Activated CD8-positive, alpha-beta memory T cell treated with anti-CD3 and anti-CD28 coated beads, Interleukin-2, amount 10 ng/mL, durations not matched to agents 7 days and 5 days (primary cell): ENCODE measurements at regions not wholly inside any gene's neighbourhood (a gene's known extent, or its start where the extent isn't known, plus 50 kb on each side); places are given as distances from the start of the nearest gene placed in this dataset.
"Not testable (repeated sequence)": the region's sequence is repeated elsewhere in the genome, so short reads cannot be mapped to it uniquely, and the experiment has no call there.

Source experiments
- ATAC-seq: fragments of 150-1000 bp; cut with Tn5 transposase; one replicate; pipeline ENCODE4 v1.10.0; 2021; ENCODE audit warnings: moderate library complexity
- CTCF ChIA-PET: fragments of 350-600 bp; sonication (Branson Sonifier 250); formaldehyde crosslinking; loops from one replicate; lab custom pipeline; 2021; ENCODE audit warnings: antibody characterized with exemption; lab: Charles Lee
- DNase-seq: peaks from one replicate; pipeline ENCODE4 v3.0.0-alpha.2; 2020
- H3K27ac Mint-ChIP-seq: one replicate; pipeline ENCODE4 v1.8.0; 2021; ENCODE audit warnings: mild to moderate bottlenecking, mixed read lengths
- H3K27me3 Mint-ChIP-seq: one replicate; pipeline ENCODE4 v1.8.0; 2021; ENCODE audit warnings: mixed read lengths
- H3K36me3 Mint-ChIP-seq: one replicate; pipeline ENCODE4 v1.8.0; 2021; ENCODE audit warnings: mild to moderate bottlenecking, mixed read lengths
- H3K4me1 Mint-ChIP-seq: one replicate; pipeline ENCODE4 v1.8.0; 2021; ENCODE audit warnings: mixed read lengths
- H3K4me3 Mint-ChIP-seq: one replicate; pipeline ENCODE4 v1.8.0; 2021; ENCODE audit warnings: mild to moderate bottlenecking, moderate library complexity, mixed read lengths
- H3K9me3 Mint-ChIP-seq: one replicate; pipeline ENCODE4 v1.8.0; 2022; ENCODE audit warnings: low read depth, mixed read lengths

GRCh38 chr2:147428120-147428747, 416.6 kb upstream of the ACVR2A start:
- Mint-ChIP-seq H3K27me3 (no peaks in the 10 kb centered on the region), H3K27ac (no peak overlapping the region), H3K4me3 (no peak overlapping the region), H3K4me1 (no peaks in the 10 kb centered on the region), H3K36me3 (no peaks in the 10 kb centered on the region), H3K9me3 (peaks cover 1% of the 10 kb centered on the region)
- CTCF ChIA-PET = no interaction called here
- DNase-seq = no peak
- ATAC-seq = no peak

- H3K4me3 Mint-ChIP-seq = no peak overlapping the region
- H3K27ac Mint-ChIP-seq = no peak overlapping the region
- H3K36me3 Mint-ChIP-seq = no peaks in the 10 kb centered on the region
- DNase-seq (no peak), ATAC-seq (no peak)
- peaks cover 1% of the 10 kb centered on the region for H3K9me3 Mint-ChIP-seq
- CTCF ChIA-PET = no interaction called here
- H3K4me1 Mint-ChIP-seq = no peaks in the 10 kb centered on the region
- no peaks in the 10 kb centered on the region for H3K27me3 Mint-ChIP-seq
These were observed 419.3 kb upstream of the ACVR2A start for GRCh38 chr2:147425437-147426029.

GRCh38 chr2:147424766-147425165, 420.1 kb upstream of the ACVR2A start:
- Mint-ChIP-seq H3K4me3 (no peak overlapping the region), H3K4me1 (no peaks in the 10 kb centered on the region), H3K27ac (no peak overlapping the region), H3K27me3 (no peaks in the 10 kb centered on the region), H3K36me3 (no peaks in the 10 kb centered on the region), H3K9me3 (peaks cover 1% of the 10 kb centered on the region)
- DNase-seq (no peak), ATAC-seq (no peak)
- CTCF ChIA-PET = no interaction called here

DNA sequence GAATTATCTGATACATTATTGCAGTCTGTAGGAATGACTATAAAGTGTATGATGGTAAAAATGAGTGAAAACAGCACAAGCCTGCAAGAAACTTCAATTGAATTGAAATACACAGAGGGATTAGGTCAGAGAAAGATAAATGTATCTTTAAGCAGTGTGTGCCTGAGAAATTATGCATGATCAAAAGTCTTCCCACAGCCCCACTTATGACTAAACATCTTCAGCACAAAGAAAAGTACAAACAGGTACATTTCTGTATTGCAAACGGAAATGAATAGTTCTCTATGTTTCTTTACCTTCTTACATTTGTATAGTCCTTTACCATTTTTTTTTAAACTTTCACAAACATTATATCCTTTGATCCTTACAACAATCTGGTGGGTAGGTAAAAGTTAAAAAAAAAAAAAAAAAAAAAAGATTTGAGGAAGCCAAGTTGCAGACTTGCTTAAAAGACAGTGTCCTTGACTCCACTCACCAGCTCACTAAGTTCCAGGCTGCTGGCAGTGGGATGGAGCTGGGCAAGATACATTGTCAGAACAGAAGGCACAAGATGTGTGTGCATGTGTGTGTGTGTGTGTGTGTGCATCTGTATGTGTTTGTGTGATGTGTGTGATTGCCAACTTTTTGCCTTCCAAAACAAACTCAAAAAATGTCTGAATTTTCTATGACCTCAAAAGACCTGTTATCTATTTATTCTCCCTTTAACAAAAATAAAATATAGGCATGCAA, 423.7 kb upstream of the ACVR2A start:
- no peak overlapping the region for H3K27ac Mint-ChIP-seq
- no peaks in the 10 kb centered on the region for H3K4me1 Mint-ChIP-seq
- ATAC-seq = no peak
- H3K36me3 Mint-ChIP-seq = no peaks in the 10 kb centered on the region
- CTCF ChIA-PET = no interaction called here
- no peaks in the 10 kb centered on the region for H3K27me3 Mint-ChIP-seq
- H3K4me3 Mint-ChIP-seq = no peak overlapping the region
- DNase-seq = no peak
- peaks cover 1% of the 10 kb centered on the region for H3K9me3 Mint-ChIP-seq

- CTCF ChIA-PET = no interaction called here
These were observed 424.3 kb upstream of the ACVR2A start for GRCh38 chr2:147420517-147420916.

DNA sequence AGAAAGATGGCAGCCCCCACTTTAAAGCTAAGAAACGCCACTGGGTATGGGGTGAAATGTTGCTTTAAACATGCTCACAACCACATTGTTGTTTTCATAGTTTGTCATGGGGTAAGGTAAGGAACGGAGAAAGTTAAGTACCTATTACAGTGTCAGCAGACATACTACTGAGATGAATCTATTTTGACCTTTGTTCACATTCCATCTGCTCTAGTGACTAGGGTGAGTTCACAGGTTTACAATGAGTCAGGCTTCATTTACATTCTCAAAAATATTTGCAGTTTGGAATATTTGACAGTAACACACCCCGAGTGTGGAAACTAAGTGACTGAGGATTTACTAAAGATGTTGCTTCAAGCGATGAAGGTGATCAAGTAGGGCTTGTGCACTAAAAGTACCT, 428.7 kb upstream of the ACVR2A start:
- no peak overlapping the region for H3K27ac Mint-ChIP-seq
- H3K4me1 Mint-ChIP-seq = no peaks in the 10 kb centered on the region

More at GRCh38 chr2:147420517-147420916, 424.3 kb upstream of the ACVR2A start:
- H3K4me3 Mint-ChIP-seq = no peak overlapping the region
- no peaks in the 10 kb centered on the region for H3K4me1 Mint-ChIP-seq
- H3K27me3 Mint-ChIP-seq = no peaks in the 10 kb centered on the region
- H3K9me3 Mint-ChIP-seq = peaks cover 1% of the 10 kb centered on the region
- no peaks in the 10 kb centered on the region for H3K36me3 Mint-ChIP-seq
- no peak for ATAC-seq
- H3K27ac Mint-ChIP-seq = no peak overlapping the region
- no peak for DNase-seq

DNA sequence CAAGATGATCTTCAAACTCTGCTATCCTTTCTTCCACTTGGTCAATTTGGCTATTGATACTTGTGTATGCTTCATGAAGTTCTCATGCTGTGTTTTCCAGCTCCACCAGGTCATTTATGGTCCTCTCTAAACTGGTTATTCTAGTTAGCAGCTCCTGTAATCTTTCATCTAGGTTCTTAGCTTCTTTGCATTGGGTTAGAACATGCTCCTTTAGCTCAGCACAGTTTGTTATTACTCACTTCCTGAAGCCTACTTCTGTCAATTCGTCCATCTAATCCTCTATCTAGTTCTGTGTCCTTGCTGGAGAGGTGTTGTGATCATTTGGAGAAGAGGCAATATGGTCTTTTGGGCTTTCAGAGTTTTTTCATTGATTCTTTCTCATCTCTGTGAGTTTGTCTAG, 430.2 kb upstream of the ACVR2A start:
- not testable (repeated sequence) for DNase-seq, H3K4me3 Mint-ChIP-seq, H3K4me1 Mint-ChIP-seq, ATAC-seq, H3K27ac Mint-ChIP-seq, H3K36me3 Mint-ChIP-seq, H3K9me3 Mint-ChIP-seq, H3K27me3 Mint-ChIP-seq
- CTCF ChIA-PET = interaction anchor here (0.6 kb wide), 1 partner anchor 1395 kb away, joined by 3 read pairs; no protein-coding TSS in a partner anchor

More for the DNA sequence above, 428.7 kb upstream of the ACVR2A start:
- no peaks in the 10 kb centered on the region for H3K27me3 Mint-ChIP-seq
- ATAC-seq = no peak
- H3K9me3 Mint-ChIP-seq = peaks cover 3% of the 10 kb centered on the region
- no peaks in the 10 kb centered on the region for H3K36me3 Mint-ChIP-seq
- no peak overlapping the region for H3K4me3 Mint-ChIP-seq
- CTCF ChIA-PET = no interaction called here
- DNase-seq = no peak

DNA sequence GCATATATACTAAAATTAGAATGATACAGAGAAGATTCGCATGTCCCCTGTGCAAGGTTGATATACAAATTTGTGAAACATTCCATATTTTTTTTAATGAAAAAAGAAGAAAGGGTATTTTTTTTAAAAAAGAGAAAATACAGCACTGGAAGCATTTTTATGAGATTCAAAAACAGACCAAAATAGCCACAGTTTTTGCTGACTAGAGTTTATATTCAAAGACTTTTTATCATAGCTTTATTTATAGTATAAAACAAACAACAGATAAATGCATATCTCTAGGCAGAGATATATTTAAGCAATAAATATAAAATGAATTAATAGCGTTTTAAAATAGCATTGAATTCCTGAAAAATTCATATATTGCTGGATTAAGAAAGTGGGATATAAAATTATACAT, 436.5 kb upstream of the ACVR2A start:
- no peaks in the 10 kb centered on the region for H3K27me3 Mint-ChIP-seq
- no peak overlapping the region for H3K4me3 Mint-ChIP-seq
- CTCF ChIA-PET = no interaction called here
- no peak for DNase-seq
- no peak for ATAC-seq
- no peaks in the 10 kb centered on the region for H3K36me3 Mint-ChIP-seq
- H3K27ac Mint-ChIP-seq = no peak overlapping the region
- H3K4me1 Mint-ChIP-seq = no peaks in the 10 kb centered on the region
- H3K9me3 Mint-ChIP-seq = peaks cover 5% of the 10 kb centered on the region

- Mint-ChIP-seq H3K27me3 (no peaks in the 10 kb centered on the region), H3K4me1 (no peaks in the 10 kb centered on the region), H3K9me3 (peaks cover 5% of the 10 kb centered on the region), H3K36me3 (no peaks in the 10 kb centered on the region), H3K27ac (no peak overlapping the region), H3K4me3 (no peak overlapping the region)
- DNase-seq (no peak), ATAC-seq (no peak)
- CTCF ChIA-PET = no interaction called here
These were observed 439.2 kb upstream of the ACVR2A start for GRCh38 chr2:147405651-147406050.

DNA sequence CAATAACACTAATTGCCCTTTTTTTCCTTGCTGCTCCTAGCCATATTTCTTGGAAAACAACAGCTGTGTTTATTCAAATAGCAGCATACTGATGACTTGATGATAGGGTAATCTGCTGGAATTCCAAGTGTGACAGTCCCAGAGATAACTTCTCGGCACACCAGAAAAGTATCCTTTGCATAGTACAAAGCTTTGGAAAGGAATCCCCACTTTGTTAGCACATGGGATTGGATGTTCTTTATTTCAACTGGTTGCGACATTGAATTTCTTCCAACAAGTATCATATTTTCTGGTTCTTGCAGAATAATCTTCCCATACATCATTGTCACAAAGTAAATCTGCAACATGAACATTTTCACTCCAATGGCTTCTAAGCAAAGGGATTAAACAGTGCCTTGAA, 445.8 kb upstream of the ACVR2A start:
- Mint-ChIP-seq H3K36me3 (no peaks in the 10 kb centered on the region), H3K4me3 (no peak overlapping the region), H3K27me3 (no peaks in the 10 kb centered on the region), H3K9me3 (no peaks in the 10 kb centered on the region), H3K27ac (no peak overlapping the region), H3K4me1 (no peaks in the 10 kb centered on the region)
- CTCF ChIA-PET = no interaction called here
- DNase-seq = no peak
- ATAC-seq = no peak

- no peaks in the 10 kb centered on the region for H3K27me3 Mint-ChIP-seq
- H3K27ac Mint-ChIP-seq = no peak overlapping the region
- CTCF ChIA-PET = no interaction called here
- no peak overlapping the region for H3K4me3 Mint-ChIP-seq
- no peak for DNase-seq
- H3K4me1 Mint-ChIP-seq = no peaks in the 10 kb centered on the region
- ATAC-seq = no peak
- no peaks in the 10 kb centered on the region for H3K36me3 Mint-ChIP-seq
- H3K9me3 Mint-ChIP-seq = no peaks in the 10 kb centered on the region
These were observed 446.5 kb upstream of the ACVR2A start for GRCh38 chr2:147398301-147398700.

DNA sequence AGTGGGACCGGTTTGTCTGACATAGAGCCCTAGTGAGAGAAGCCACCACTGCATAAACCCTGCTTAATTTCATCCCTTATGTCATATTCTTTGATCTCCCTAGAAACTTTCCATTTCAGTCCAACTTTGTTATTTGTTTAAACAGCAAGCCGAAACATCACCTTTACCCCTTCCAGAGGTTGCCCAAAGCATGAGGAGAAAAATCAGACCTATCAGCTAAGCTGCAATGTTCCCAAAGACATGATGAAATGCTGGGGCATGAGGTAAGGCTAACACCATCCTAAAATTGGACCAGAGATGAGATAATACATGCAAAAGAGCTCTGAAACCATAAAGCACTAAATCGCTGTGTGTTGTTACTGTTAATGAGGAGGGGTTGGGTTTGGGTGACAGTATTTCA, 447.9 kb upstream of the ACVR2A start:
- Mint-ChIP-seq H3K27me3 (no peaks in the 10 kb centered on the region), H3K27ac (no peak overlapping the region), H3K4me3 (no peak overlapping the region), H3K9me3 (no peaks in the 10 kb centered on the region), H3K36me3 (no peaks in the 10 kb centered on the region), H3K4me1 (no peaks in the 10 kb centered on the region)
- ATAC-seq (no peak), DNase-seq (no peak)
- CTCF ChIA-PET = no interaction called here

DNA sequence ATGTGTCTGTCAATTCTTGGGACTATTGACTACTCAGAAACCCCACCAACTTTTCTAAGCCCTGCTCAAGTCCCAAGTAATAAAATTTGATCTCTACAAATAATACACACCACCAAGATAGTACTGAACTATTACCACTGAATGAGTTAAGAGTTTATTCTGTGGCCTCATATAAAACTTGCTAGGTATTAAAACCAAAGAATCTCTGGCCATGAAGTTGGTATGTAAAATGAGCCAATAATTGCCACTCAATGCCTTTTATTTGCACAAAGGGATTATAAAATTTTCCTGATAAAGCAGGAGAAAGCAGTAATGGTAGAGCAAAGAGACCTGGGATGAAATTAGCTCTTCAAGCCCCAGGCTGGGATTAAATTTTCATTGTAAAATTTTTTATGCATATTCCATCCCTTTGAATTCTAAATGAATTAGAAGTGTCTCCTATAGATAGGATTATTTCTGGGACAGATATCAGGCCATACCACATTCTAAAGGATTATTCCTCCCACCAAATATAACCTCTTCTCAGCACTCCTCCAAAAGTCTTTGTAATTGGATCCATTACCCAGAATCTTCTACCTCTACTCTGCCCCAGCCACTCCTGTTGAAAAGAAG, 450.5 kb upstream of the ACVR2A start:
- no peak overlapping the region for H3K4me3 Mint-ChIP-seq
- no peaks in the 10 kb centered on the region for H3K4me1 Mint-ChIP-seq
- H3K9me3 Mint-ChIP-seq = no peaks in the 10 kb centered on the region
- DNase-seq (no peak), ATAC-seq (no peak)
- no peaks in the 10 kb centered on the region for H3K27me3 Mint-ChIP-seq
- CTCF ChIA-PET = no interaction called here
- H3K36me3 Mint-ChIP-seq = no peaks in the 10 kb centered on the region
- no peak overlapping the region for H3K27ac Mint-ChIP-seq

- CTCF ChIA-PET = no interaction called here
- Mint-ChIP-seq H3K27me3 (no peaks in the 10 kb centered on the region), H3K9me3 (no peaks in the 10 kb centered on the region), H3K36me3 (no peaks in the 10 kb centered on the region), H3K4me1 (no peaks in the 10 kb centered on the region), H3K27ac (no peak overlapping the region), H3K4me3 (no peak overlapping the region)
- DNase-seq (no peak), ATAC-seq (no peak)
These were observed 452.6 kb upstream of the ACVR2A start for GRCh38 chr2:147392180-147392579.
